ENCODE measurements at regions not wholly inside any gene's neighbourhood (a gene's known extent, or its start where the extent isn't known, plus 50 kb on each side); places are given as distances from the start of the nearest gene placed in this dataset.

GRCh38 chr13:107458269-107458668 is 757.1 kb downstream of the LIG4 start:
- peaks cover 2% of the 10 kb centered on the region for H3K9me3 ChIP-seq (ENCODE audit: control insufficient read depth, insufficient read depth, low read length)
- no peak for DNase-seq (ENCODE audit: low read depth, low spot score)
- ChIA-PET POLR2A (no interaction called here), CTCF (interaction anchor here (0.7 kb wide), 1 partner anchor 192 kb away, joined by 5 read pairs; no protein-coding TSS in a partner anchor)
- no peak overlapping the region for H3K27ac ChIP-seq (ENCODE audit: low read depth, low read length)
- no peaks in the 10 kb centered on the region for H3K27me3 ChIP-seq (ENCODE audit: control insufficient read depth, insufficient read depth, low read length)
- TF ChIP-seq CTCF (IDR thresholded peaks at IDR 0.05; ENCODE audit: low read depth, low read length) = no peak
- no peak overlapping the region for H3K4me3 ChIP-seq (ENCODE audit: low read depth, low read length)

DNA sequence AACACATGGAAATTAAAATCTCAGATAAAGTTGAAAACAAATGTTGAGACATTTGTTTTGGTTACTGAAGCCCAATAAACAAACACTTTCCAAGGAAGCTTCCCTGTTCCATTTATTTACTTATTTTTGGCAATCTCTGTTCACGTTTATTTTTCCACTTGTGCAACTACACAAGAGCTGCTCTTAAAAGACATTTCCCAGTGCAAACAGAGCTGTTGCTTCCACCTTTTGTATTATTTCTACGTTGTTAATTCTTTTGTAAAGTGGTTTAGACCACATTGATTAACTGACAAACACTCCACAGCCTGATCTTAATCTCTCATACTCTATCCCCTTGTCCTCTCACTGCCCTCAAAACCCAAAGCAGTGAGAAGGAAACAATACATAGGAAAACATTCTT is 757.6 kb downstream of the LIG4 start:
- no peak for DNase-seq (ENCODE audit: low read depth, low spot score)
- no peaks in the 10 kb centered on the region for H3K27me3 ChIP-seq (ENCODE audit: control insufficient read depth, insufficient read depth, low read length)
- ChIA-PET CTCF (interaction anchor here (0.7 to 1.0 kb wide), 2 partner anchors 83 to 193 kb away, joined by 3 to 5 read pairs; no protein-coding TSS in a partner anchor), POLR2A (no interaction called here)
- H3K27ac ChIP-seq (ENCODE audit: low read depth, low read length) = no peak overlapping the region
- H3K4me3 ChIP-seq (ENCODE audit: low read depth, low read length) = no peak overlapping the region
- TF ChIP-seq CTCF (IDR thresholded peaks at IDR 0.05; ENCODE audit: low read depth, low read length) = no peak
- peaks cover 7% of the 10 kb centered on the region for H3K9me3 ChIP-seq (ENCODE audit: control insufficient read depth, insufficient read depth, low read length)

- Histone ChIP-seq H3K27me3 (ENCODE audit: control insufficient read depth, insufficient read depth, low read length) (no peaks in the 10 kb centered on the region), H3K4me3 (ENCODE audit: low read depth, low read length) (no peak overlapping the region), H3K9me3 (ENCODE audit: control insufficient read depth, insufficient read depth, low read length) (peaks cover 7% of the 10 kb centered on the region), H3K27ac (ENCODE audit: low read depth, low read length) (no peak overlapping the region)
- no peak for TF ChIP-seq CTCF (IDR thresholded peaks at IDR 0.05; ENCODE audit: low read depth, low read length)
- no peak for DNase-seq (ENCODE audit: low read depth, low spot score)
- POLR2A ChIA-PET = no interaction called here
- CTCF ChIA-PET = interaction anchor here (1.0 kb wide), 1 partner anchor 82 kb away, joined by 3 read pairs; no protein-coding TSS in a partner anchor
Measured at GRCh38 chr13:107456431-107456830, 758.9 kb downstream of the LIG4 start.

DNA sequence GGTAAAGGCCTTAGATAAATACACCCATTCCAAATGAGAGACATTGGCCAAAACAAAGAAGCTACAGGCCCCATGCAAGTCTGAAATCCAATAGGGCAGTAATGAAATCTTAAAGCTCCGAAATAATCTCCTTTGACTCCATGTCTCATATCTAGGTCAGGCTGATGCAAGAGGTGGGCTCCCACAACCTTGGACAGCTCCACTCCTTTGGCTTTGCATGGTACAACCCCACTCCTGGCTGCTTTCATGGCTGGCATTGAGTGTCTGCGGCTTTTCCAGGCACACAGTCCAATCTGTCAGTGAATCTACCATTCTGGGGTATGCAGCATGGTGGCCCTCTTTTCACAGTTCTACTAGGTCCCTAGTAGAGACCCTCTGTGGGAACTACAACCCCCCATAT is 762.5 kb downstream of the LIG4 start:
- CTCF ChIA-PET = no interaction called here
- no peak for DNase-seq (ENCODE audit: low read depth, low spot score)

More for the DNA sequence above, 762.5 kb downstream of the LIG4 start:
- no peak overlapping the region for H3K27ac ChIP-seq (ENCODE audit: low read depth, low read length)
- H3K27me3 ChIP-seq (ENCODE audit: control insufficient read depth, insufficient read depth, low read length) = no peaks in the 10 kb centered on the region
- POLR2A ChIA-PET = no interaction called here
- no peak overlapping the region for H3K4me3 ChIP-seq (ENCODE audit: low read depth, low read length)
- TF ChIP-seq CTCF (IDR thresholded peaks at IDR 0.05; ENCODE audit: low read depth, low read length) = no peak
- peaks cover 7% of the 10 kb centered on the region; the same call in 1 of the 2 replicates for H3K9me3 ChIP-seq (ENCODE audit: control insufficient read depth, insufficient read depth, low read length)
